HS-27A (cell line): ENCODE measurements at regions not wholly inside any gene's neighbourhood (a gene's known extent, or its start where the extent isn't known, plus 50 kb on each side); places are given as distances from the start of the nearest gene placed in this dataset.

Source experiments
- DNase-seq: peaks from one replicate; pipeline ENCODE4 v3.0.0-alpha.2; 2012; ENCODE audit warnings: low read depth, missing footprints

DNA sequence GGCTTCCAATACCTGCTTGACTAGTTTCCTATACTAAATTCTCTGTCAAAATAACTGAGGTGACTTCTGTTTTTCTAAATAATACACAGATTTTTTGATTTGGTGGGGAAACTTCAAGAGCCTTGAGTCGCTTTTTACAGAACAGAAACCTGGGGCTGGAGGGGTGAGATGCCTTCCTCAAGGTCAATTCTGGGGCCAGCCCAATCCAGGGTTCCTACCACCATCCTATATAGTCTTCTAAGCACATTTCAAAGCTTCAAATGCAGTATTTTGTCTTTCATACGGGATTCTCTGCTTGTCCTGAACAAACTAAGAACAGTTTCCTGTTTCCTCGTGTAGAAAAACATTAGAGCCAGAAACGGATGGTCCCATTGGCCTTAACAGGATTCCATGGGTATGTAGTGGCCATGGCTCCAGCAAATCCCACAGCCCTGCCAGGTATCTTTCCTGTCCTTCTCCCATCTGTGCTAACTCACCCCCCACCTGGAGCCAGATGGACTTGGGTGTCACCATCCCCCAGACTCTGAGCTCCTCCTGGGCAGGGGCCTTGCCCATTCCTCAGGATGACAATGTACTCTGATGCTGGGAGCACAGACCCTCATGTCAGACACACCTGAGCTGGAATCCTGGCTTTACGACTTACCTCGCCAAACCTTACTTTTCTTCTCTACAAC lies 146.9 kb downstream of the KLF13 start:
- DNase-seq, result no peak

DNA sequence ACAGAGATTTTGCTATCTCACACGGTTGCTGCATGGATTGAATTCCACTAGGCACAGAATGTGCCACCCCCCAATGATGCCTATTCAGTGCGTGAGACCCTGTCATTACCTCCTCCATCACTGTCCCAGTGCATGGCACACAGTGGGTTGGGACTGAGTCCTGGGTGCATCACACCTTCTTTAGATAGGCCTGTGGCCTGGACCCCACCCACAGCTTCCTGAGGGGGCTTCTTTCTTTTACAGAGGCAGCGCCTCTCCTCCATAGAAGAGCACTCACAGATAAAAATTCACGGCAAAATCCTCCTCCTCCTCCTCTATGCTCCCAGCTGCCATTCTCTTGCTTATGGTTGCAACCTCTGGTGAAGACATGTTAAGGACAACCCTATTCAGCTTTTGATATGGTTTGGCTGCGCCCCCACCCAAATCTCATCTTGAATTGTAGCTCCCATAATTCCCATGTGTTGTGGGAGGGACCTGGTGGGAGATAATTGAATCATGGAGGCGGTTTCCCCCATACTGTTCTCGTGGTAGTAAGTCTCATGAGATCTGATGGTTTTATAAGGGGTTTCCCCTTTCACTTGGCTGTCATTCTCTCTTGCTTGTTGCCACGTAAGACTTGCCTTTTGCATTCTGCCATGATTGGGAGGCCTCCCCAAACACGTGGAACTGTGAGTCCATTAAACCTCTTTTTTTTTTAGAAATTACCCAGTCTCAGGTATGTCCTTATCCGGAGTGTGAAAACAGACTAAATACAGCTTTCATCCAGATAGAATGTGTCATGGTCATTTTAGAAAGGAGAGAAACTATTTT lies 147.6 kb downstream of the KLF13 start:
- DNase-seq, result no peak

DNA sequence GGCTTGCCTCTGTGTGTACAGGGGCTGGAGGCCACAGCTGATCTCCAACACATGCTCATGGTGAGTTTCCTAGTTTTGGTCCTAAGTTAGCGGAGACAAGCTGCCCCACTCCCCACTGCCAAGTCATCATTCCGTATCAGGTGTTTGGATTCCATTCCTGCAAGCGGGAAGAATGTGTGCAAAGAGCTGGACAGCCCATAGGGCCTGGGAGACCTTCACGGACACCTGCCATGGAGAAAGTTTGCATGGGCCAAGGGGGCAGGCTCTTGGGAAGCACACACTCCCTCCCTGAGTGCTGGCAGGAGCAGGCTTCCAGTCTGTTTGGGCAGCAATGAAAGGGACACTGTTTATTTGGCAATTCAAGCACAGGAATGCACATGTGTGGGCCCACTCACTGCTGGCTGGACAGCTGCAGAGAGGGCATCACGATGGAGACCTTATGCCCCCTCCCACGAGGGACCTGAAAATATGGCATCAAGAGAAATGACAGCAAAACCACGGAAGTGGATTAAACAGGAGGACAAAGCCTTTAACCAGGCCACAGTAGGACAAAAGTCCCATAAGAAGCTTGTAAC lies 149.7 kb downstream of the KLF13 start:
- DNase-seq, result no peak

DNA sequence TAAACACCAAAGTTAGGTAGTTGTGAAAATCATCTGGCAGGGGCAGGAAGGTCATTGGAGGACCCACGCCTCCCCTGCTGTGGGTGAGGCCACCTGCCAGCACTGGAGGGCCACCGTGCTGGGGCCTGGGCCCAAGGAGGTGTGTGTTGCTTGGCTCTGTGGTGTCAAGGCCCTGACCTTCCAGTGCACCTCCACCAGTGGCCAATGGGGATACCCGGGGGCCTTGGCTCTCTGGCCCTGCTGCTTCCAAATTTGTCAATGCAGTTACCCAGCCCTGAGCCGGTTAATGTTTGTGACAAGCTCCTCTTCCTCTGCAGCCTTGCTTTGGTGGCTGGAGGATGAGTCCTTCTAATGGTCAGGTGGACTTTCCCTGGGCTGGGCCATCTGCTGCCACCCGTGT lies 150.2 kb downstream of the KLF13 start:
- no peak for DNase-seq

- no peak for DNase-seq
Measured at GRCh38 chr15:31477301-31477700, 150.7 kb downstream of the KLF13 start.

- DNase-seq, result no peak
Measured at GRCh38 chr15:31477851-31478701, 151.4 kb downstream of the KLF13 start.

GRCh38 chr15:31478702-31479221 lies 152.1 kb downstream of the KLF13 start:
- DNase-seq, result no peak

GRCh38 chr15:31480356-31481025 lies 153.9 kb downstream of the KLF13 start:
- DNase-seq, result no peak

- DNase-seq, result no peak
Measured at GRCh38 chr15:31481142-31481541, 154.5 kb downstream of the KLF13 start.

- no peak for DNase-seq
Measured at GRCh38 chr15:31482122-31482922, 155.7 kb downstream of the KLF13 start.

DNA sequence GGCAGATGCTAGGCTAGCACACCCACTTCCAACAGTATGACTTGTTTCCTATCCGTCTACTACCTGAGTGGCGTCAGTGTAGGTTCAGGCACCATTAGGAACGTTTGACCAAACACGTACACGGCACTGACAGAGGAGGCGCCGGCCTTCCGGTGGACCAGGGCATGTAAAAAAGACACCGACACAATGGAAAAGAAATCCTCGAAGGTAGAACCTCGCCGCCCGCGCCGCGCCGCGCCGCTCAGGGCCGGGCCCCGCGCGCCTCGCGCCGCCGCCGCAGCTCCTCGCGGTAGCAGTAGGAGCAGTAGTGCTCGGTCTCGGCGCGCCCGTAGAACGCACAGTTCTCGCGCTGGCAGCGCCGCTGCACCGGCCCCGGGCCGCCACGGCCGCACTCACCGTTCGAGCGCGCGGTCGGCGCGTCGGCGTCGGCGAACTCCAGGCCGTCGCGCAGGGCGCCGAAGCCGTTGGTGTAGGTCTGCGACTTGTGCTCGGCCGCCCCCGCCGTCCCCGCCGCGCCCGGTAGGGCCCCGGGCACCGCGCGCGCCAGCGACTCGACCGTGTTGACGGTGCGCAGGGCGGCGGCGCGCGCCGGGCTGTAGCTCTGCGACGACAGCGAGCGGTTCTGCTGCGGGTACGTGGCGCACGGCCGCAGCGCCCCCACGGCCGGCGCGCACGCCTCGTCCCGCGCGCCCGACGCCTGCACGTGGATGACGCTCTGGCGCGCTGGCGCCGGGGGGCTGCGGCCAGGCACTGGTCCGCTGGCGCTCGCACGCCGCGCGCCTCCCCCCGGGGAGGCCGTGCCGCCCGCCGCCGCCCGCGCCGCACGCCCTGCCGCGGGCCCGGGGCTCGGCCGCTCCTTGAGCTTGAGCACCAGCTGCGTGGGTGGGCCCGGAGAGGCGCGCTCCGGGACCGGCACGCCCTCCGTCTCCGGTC lies 156.7 kb downstream of the KLF13 start:
- no peak for DNase-seq

- no peak for DNase-seq
Measured at GRCh38 chr15:31483986-31484951, 157.6 kb downstream of the KLF13 start.

DNA sequence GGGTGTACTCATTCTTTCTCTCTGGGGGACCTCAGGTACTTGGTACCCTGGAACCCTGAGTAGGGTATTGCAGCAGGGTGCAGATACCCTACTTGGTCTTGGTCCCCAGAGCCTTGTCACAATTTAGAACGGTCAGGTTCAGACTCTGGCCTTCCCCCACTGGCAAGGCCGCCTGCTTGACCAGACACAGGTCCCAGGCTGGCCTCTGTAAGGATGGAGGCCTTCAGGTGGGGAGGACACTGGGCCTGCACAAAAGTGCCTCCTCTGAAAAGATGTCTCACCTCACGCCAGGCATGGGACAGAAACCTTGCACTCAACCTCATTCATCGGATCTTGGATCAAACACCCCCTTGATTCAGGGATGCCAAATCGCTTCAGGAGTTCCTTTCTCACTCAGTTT lies 158.4 kb downstream of the KLF13 start:
- DNase-seq, result no peak

GRCh38 chr15:31485431-31485830 lies 158.8 kb downstream of the KLF13 start:
- no peak for DNase-seq

- no peak for DNase-seq
Measured at GRCh38 chr15:31485911-31486461, 159.4 kb downstream of the KLF13 start.

- no peak for DNase-seq
Measured at GRCh38 chr15:31486506-31486905, 159.9 kb downstream of the KLF13 start.

DNA sequence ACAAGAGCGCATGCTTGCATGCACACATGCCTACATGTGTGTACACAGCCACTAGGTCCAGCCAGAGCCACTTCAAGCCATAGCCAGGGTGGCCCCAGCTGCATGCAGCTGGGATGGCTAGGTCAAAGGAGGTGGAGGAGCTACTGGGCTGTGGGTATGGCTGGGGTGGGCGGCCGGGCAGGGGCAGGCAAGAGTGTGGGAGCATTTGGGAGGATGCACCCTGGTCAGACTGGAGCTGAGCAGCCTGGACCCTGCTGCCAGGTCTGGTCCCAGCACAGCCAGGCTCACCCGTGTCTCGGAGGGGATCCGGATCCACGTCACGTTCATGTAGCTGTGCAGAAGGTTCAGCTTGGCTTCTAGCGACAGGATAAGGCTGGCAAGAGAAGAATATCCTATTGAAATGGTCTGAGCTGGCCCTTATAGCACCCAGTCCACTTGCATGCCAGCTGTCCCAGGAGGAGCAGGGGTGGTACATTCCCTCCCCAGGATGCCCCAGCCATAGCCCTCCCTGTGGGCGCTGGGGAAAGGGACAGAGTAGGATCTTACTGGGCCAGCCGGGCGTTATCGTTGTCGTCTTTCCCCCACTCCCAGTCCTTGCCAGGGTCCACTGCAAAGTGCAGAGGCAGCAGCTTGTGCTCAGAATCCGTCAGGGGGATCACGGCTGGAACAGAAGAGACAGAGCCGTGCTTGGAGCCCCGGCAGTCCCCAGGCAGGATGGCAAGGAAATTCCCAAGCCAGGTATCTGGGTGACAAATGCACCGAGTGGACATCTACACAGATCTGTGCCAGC lies 160.5 kb downstream of the KLF13 start:
- DNase-seq, result no peak
